ENCODE measurements at regions not wholly inside any gene's neighbourhood (a gene's known extent, or its start where the extent isn't known, plus 50 kb on each side); places are given as distances from the start of the nearest gene placed in this dataset.

DNA sequence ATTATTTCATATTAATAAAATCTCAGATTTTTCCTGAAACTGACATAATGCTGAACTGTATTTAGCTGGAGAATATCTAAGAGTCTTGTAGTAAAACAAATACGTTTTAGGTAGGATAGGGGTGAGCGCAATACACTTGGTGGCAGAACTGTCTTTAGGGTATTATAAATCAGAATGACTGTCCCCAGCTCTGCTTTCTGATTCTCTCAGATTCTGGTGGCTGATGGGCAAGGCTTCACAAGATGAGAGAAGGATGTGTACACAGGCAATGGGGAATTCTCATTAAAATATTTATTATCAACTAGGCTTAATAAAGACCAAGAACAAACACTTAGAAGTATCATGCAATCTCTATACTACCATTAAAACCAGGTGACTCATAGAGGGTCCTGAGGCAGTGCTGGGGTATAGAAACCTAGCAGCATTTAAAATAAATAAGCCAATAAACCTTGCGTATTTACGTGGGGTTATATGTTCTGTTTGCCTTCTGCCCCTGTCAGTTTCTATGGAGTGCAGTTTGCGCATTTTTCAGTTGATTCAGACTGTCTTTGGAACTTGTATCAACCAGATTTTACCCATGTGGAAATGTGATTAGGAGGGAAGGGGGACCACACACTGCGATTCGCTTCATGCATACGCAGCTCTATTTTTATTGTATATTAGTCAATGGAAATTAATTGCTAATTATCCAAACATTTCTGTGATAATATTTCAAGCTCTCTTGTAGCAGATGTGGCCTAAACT is 1150.7 kb upstream of the WWC1 start:
- Histone ChIP-seq H3K9me3 (peaks cover 0 to 13% (median 4%) of the 10 kb centered on the region in 8 donors), H3K27me3 (replicated peaks in 1 of 7) (no peaks in the 10 kb centered on the region), H3K4me3 (no peak overlapping the region), H3K4me1 (no peaks in the 10 kb centered on the region), H3K36me3 (no peaks in the 10 kb centered on the region), H3K27ac (no peak overlapping the region)
- intact Hi-C loops (cut with DNase I; ENCODE audit: low total_unique reads): no loop called here
- TF ChIP-seq POLR2A (IDR thresholded peaks at IDR 0.05): no peak
- TF ChIP-seq, protein P1, sequence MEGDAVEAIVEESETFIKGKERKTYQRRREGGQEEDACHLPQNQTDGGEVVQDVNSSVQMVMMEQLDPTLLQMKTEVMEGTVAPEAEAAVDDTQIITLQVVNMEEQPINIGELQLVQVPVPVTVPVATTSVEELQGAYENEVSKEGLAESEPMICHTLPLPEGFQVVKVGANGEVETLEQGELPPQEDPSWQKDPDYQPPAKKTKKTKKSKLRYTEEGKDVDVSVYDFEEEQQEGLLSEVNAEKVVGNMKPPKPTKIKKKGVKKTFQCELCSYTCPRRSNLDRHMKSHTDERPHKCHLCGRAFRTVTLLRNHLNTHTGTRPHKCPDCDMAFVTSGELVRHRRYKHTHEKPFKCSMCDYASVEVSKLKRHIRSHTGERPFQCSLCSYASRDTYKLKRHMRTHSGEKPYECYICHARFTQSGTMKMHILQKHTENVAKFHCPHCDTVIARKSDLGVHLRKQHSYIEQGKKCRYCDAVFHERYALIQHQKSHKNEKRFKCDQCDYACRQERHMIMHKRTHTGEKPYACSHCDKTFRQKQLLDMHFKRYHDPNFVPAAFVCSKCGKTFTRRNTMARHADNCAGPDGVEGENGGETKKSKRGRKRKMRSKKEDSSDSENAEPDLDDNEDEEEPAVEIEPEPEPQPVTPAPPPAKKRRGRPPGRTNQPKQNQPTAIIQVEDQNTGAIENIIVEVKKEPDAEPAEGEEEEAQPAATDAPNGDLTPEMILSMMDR (IDR thresholded peaks at IDR 0.05 in 8 of 11, conservative IDR thresholded peaks at IDR 0.05 in 3 of 11): no peak
- TF ChIP-seq POLR2AphosphoS5 (IDR thresholded peaks at IDR 0.05): no peak
- WGBS, 5 donors: 93 to 98% (median 95%) methylated on average over 8 of the region's 8 CpGs
- DNase-seq: no peak

DNA sequence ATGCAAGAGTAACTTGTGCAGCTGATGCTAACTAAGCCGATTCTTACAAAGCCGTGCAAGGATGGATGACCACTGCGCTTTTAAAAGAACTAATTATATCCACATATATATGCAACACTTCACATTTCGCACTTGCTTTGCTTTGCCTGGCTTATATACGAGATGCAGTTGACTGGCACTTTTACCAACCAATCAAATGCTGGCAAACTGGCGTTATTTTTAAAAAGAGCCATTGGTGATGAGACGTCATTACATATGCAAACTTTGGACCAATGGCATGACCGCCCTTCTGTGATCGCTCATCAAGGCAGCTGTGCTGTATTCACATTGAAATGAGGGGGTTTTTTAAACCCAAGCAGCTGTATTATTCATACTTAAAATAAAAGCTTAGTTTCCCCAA is 1147.7 kb upstream of the WWC1 start:
- no peak for DNase-seq
- intact Hi-C loops (cut with DNase I; ENCODE audit: low total_unique reads): no loop called here
- WGBS, 5 donors: 89 to 96% (median 95%) methylated on average over 9 of the region's 9 CpGs
- H3K27ac ChIP-seq: no peak overlapping the region
- no peaks in the 10 kb centered on the region for H3K27me3 ChIP-seq (replicated peaks in 1 of 7)
- peaks cover 0 to 6% (median 0%) of the 10 kb centered on the region in 8 donors for H3K9me3 ChIP-seq
- H3K4me1 ChIP-seq: no peaks in the 10 kb centered on the region
- no peaks in the 10 kb centered on the region for H3K36me3 ChIP-seq
- TF ChIP-seq POLR2A (IDR thresholded peaks at IDR 0.05) (no peak), POLR2AphosphoS5 (IDR thresholded peaks at IDR 0.05) (no peak)
- TF ChIP-seq, protein P1 (IDR thresholded peaks at IDR 0.05 in 8 of 11, conservative IDR thresholded peaks at IDR 0.05 in 3 of 11): no peak
- no peak overlapping the region for H3K4me3 ChIP-seq

DNA sequence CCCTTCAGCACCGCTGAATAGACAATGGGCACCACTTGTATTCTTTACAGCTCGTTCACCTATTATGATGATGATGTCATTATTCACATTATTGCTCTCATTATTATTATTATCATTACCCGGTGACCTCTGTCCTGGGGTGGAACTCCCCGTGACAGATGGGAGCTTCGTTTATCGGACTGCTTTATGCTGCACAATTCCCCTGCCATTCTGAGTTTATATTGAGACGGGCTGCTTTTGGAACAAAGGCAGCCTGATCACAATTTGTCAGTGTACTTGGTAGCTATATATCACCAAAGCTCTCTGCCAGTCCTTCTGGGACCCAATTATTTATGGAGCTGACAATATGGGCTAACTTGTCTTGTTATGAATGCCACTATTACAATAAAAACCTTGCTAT is 1145.6 kb upstream of the WWC1 start:
- no peaks in the 10 kb centered on the region for H3K36me3 ChIP-seq
- no peaks in the 10 kb centered on the region for H3K4me1 ChIP-seq
- DNase-seq: no peak
- no peak overlapping the region for H3K27ac ChIP-seq
- no peak for TF ChIP-seq POLR2AphosphoS5 (IDR thresholded peaks at IDR 0.05)
- TF ChIP-seq, protein P1 (IDR thresholded peaks at IDR 0.05 in 8 of 11, conservative IDR thresholded peaks at IDR 0.05 in 3 of 11): no peak
- TF ChIP-seq POLR2A (IDR thresholded peaks at IDR 0.05): no peak
- H3K4me3 ChIP-seq: no peak overlapping the region
- peaks cover 0 to 6% (median 0%) of the 10 kb centered on the region in 8 donors for H3K9me3 ChIP-seq
- 86 to 91% (median 88%) methylated on average over 7 of the region's 7 CpGs for WGBS, 5 donors
- intact Hi-C loops (cut with DNase I; ENCODE audit: low total_unique reads): no loop called here
- no peaks in the 10 kb centered on the region for H3K27me3 ChIP-seq (replicated peaks in 1 of 7)

DNA sequence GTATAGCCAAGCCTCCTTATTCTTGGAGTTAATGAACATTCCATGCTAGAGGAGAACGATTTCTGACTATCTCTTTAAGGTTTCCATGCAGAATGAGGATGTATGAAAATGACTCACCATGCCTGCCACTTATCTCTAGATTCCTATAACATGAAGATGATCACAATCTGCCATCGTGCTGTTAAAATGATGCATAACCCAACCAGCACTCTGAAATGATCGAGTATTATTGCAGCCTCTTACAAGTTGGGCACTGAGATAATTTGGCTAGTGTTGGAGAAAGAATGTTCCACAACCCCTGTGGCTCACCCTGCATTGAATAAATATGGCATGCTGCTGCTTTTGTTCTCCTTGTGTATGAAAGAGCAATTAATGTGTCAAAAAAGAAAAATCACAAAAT is 1143.6 kb upstream of the WWC1 start:
- TF ChIP-seq, protein P1 (IDR thresholded peaks at IDR 0.05 in 8 of 11, conservative IDR thresholded peaks at IDR 0.05 in 3 of 11): no peak
- TF ChIP-seq POLR2AphosphoS5 (IDR thresholded peaks at IDR 0.05) (no peak), POLR2A (IDR thresholded peaks at IDR 0.05) (no peak)
- intact Hi-C loops (cut with DNase I; ENCODE audit: low total_unique reads): no loop called here
- peaks cover 0 to 6% (median 0%) of the 10 kb centered on the region in 8 donors for H3K9me3 ChIP-seq
- no peak overlapping the region for H3K4me3 ChIP-seq
- no peaks in the 10 kb centered on the region for H3K4me1 ChIP-seq
- no peak for DNase-seq
- H3K27ac ChIP-seq: no peak overlapping the region
- H3K36me3 ChIP-seq: no peaks in the 10 kb centered on the region
- 65 to 84% (median 72%) methylated on average over 3 of the region's 3 CpGs for WGBS, 5 donors
- no peaks in the 10 kb centered on the region for H3K27me3 ChIP-seq (replicated peaks in 1 of 7)
